ENCODE measurements at regions not wholly inside any gene's neighbourhood (a gene's known extent, or its start where the extent isn't known, plus 50 kb on each side); places are given as distances from the start of the nearest gene placed in this dataset.
"Not testable (repeated sequence)": the region's sequence is repeated elsewhere in the genome, so short reads cannot be mapped to it uniquely, and the experiment has no call there.

DNA sequence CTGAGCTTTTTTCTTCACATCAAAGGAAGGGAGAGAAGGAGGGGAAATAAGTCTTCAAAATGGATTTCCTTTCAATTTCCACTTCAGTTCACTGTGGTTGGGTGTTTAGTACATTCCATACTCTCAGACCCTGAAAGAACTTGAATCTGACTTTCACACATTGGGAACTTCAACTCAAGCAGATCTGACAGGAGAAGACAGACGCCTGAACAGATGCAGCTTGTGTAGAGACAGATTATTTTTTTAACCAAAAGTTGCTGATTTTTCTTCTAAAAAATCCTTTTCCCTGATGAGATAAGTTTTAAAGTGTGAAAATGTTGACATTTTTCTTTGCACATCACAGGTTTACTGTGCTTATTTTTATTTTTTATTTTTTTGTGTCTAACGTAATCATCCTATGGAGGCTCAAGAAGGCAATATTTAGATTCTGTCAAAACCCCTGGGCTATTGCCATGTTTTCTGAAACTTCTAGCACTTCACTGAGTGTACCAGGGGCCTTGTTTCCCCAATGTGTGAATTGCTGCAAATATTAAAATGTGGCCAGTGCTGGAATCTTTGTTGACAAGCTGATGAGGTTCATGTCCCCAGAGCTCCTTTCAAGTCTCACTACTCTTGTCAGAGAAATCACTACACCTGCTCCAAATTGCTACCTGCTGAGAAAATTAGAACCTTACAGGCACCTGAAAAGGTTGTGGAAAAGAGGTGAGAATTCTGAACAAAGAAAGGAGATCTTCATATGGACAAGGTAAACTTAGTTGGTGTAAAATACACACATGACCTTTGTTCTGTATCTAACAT is 214.8 kb upstream of the BTBD3 start:
- no peaks in the 10 kb centered on the region for H3K4me1 ChIP-seq (ENCODE audit: control insufficient read depth in 3 of 3, insufficient read depth in 3 of 3, low read length in 3 of 3)
- H3K4me3 ChIP-seq (ENCODE audit: low read length in 3 of 3): no peak overlapping the region
- H3K27me3 ChIP-seq (ENCODE audit: control insufficient read depth in 3 of 3, insufficient read depth in 3 of 3, low read length in 3 of 3): peaks cover 0 to 2% (median 0%) of the 10 kb centered on the region in 3 donors
- no peak overlapping the region for H3K27ac ChIP-seq (ENCODE audit: low read depth, low read length)
- H3K9ac ChIP-seq (ENCODE audit: low read depth in 1 of 3, low read length in 3 of 3): no peak overlapping the region
- no peaks in the 10 kb centered on the region for H3K9me3 ChIP-seq (ENCODE audit: control insufficient read depth in 3 of 3, low read length in 3 of 3)
- no peaks in the 10 kb centered on the region for H3K36me3 ChIP-seq (ENCODE audit: control insufficient read depth in 3 of 3, insufficient read depth in 3 of 3, low read length in 3 of 3)

- H3K27ac ChIP-seq (ENCODE audit: low read depth, low read length): no peak overlapping the region
- H3K9ac ChIP-seq (ENCODE audit: low read depth in 1 of 3, low read length in 3 of 3): no peak overlapping the region
- no peaks in the 10 kb centered on the region for H3K9me3 ChIP-seq (ENCODE audit: control insufficient read depth in 3 of 3, low read length in 3 of 3)
- H3K27me3 ChIP-seq (ENCODE audit: control insufficient read depth in 3 of 3, insufficient read depth in 3 of 3, low read length in 3 of 3): peaks cover 0 to under 1% (median 0%) of the 10 kb centered on the region in 3 donors
- no peak overlapping the region for H3K4me3 ChIP-seq (ENCODE audit: low read length in 3 of 3)
- H3K4me1 ChIP-seq (ENCODE audit: control insufficient read depth in 3 of 3, insufficient read depth in 3 of 3, low read length in 3 of 3): no peaks in the 10 kb centered on the region
- H3K36me3 ChIP-seq (ENCODE audit: control insufficient read depth in 3 of 3, insufficient read depth in 3 of 3, low read length in 3 of 3): no peaks in the 10 kb centered on the region
These were observed 212.2 kb upstream of the BTBD3 start for GRCh38 chr20:11705512-11705911.

GRCh38 chr20:11708223-11708622 is 209.5 kb upstream of the BTBD3 start:
- not testable (repeated sequence) for H3K9me3 ChIP-seq (ENCODE audit: control insufficient read depth in 3 of 3, low read length in 3 of 3); H3K36me3 ChIP-seq (ENCODE audit: control insufficient read depth in 3 of 3, insufficient read depth in 3 of 3, low read length in 3 of 3); H3K27ac ChIP-seq (ENCODE audit: low read depth, low read length); H3K9ac ChIP-seq (ENCODE audit: low read depth in 1 of 3, low read length in 3 of 3); H3K4me3 ChIP-seq (ENCODE audit: low read length in 3 of 3); H3K27me3 ChIP-seq (ENCODE audit: control insufficient read depth in 3 of 3, insufficient read depth in 3 of 3, low read length in 3 of 3); H3K4me1 ChIP-seq (ENCODE audit: control insufficient read depth in 3 of 3, insufficient read depth in 3 of 3, low read length in 3 of 3)

- no peaks in the 10 kb centered on the region for H3K27me3 ChIP-seq (ENCODE audit: control insufficient read depth in 3 of 3, insufficient read depth in 3 of 3, low read length in 3 of 3)
- no peaks in the 10 kb centered on the region for H3K4me1 ChIP-seq (ENCODE audit: control insufficient read depth in 3 of 3, insufficient read depth in 3 of 3, low read length in 3 of 3)
- H3K36me3 ChIP-seq (ENCODE audit: control insufficient read depth in 3 of 3, insufficient read depth in 3 of 3, low read length in 3 of 3): no peaks in the 10 kb centered on the region
- H3K27ac ChIP-seq (ENCODE audit: low read depth, low read length): no peak overlapping the region
- H3K9me3 ChIP-seq (ENCODE audit: control insufficient read depth in 3 of 3, low read length in 3 of 3): no peaks in the 10 kb centered on the region
- no peak overlapping the region for H3K9ac ChIP-seq (ENCODE audit: low read depth in 1 of 3, low read length in 3 of 3)
- H3K4me3 ChIP-seq (ENCODE audit: low read length in 3 of 3): no peak overlapping the region
These were observed 206.5 kb upstream of the BTBD3 start for GRCh38 chr20:11711214-11711613.

- no peak overlapping the region for H3K4me3 ChIP-seq (ENCODE audit: low read length in 3 of 3)
- H3K36me3 ChIP-seq (ENCODE audit: control insufficient read depth in 3 of 3, insufficient read depth in 3 of 3, low read length in 3 of 3): no peaks in the 10 kb centered on the region
These were observed 205.0 kb upstream of the BTBD3 start for GRCh38 chr20:11712639-11713160.

DNA sequence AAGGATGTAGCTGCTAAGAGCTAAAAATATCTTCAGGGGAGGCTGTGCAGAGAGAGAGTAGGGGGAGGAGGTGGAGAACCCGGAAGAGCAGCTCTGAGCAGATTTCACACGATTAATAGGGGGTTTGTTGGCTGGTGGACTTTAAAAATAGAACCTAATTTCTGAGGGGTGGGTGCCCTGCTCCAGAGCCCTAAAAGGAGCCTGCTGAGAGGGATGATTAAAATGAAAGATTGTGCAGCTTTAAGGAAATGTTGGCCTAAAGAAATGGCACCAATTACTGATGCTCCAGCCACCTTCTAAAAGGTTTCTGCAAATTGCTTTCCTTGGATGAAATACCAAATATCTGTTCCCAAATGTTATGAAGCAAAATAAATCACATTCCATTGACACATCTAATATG is 202.8 kb upstream of the BTBD3 start:
- H3K4me3 ChIP-seq (ENCODE audit: low read length in 3 of 3): no peak overlapping the region
- no peaks in the 10 kb centered on the region for H3K36me3 ChIP-seq (ENCODE audit: control insufficient read depth in 3 of 3, insufficient read depth in 3 of 3, low read length in 3 of 3)
- H3K9me3 ChIP-seq (ENCODE audit: control insufficient read depth in 3 of 3, low read length in 3 of 3): no peaks in the 10 kb centered on the region
- H3K27ac ChIP-seq (ENCODE audit: low read depth, low read length): no peak overlapping the region
- no peaks in the 10 kb centered on the region for H3K4me1 ChIP-seq (ENCODE audit: control insufficient read depth in 3 of 3, insufficient read depth in 3 of 3, low read length in 3 of 3)
- H3K27me3 ChIP-seq (ENCODE audit: control insufficient read depth in 3 of 3, insufficient read depth in 3 of 3, low read length in 3 of 3): no peaks in the 10 kb centered on the region
- no peak overlapping the region for H3K9ac ChIP-seq (ENCODE audit: low read depth in 1 of 3, low read length in 3 of 3)

More at GRCh38 chr20:11712639-11713160, 205.0 kb upstream of the BTBD3 start:
- Histone ChIP-seq H3K27ac (ENCODE audit: low read depth, low read length) (no peak overlapping the region), H3K27me3 (ENCODE audit: control insufficient read depth in 3 of 3, insufficient read depth in 3 of 3, low read length in 3 of 3) (no peaks in the 10 kb centered on the region), H3K9ac (ENCODE audit: low read depth in 1 of 3, low read length in 3 of 3) (no peak overlapping the region), H3K4me1 (ENCODE audit: control insufficient read depth in 3 of 3, insufficient read depth in 3 of 3, low read length in 3 of 3) (no peaks in the 10 kb centered on the region), H3K9me3 (ENCODE audit: control insufficient read depth in 3 of 3, low read length in 3 of 3) (no peaks in the 10 kb centered on the region)

DNA sequence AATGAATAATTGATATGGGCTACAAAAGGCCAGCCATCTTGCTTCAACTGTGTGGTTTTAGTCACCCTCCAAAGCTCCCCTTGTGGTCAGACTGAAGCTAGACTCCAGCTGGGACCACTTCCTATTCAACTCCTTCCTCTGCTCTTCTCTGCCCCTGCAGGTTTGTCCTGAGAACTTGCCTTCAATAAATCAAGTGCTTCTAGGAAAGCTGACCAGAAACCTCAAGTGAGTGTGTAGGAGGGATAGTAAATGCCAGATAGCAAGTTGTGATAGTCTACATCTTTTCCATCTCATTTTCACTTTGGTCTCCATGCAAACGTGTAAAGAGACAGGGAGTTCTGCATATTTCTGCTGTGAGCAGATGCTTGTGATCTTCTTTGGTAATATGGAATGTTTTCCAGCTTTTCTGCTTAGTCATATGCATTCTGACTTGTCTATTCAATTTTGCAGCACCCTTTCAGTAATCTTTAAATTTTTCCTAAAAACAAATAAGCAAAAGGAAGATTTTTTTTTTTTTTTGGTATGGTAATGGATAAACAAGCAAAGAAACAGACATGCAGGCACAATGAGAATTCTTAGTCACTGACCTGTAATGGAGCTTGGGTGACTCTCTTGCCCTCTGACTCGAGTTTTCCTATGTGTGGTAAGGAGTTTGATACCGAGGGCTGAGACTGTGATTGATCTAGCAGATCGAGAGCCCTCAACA is 201.3 kb upstream of the BTBD3 start:
- no peaks in the 10 kb centered on the region for H3K27me3 ChIP-seq (ENCODE audit: control insufficient read depth in 3 of 3, insufficient read depth in 3 of 3, low read length in 3 of 3)
- no peaks in the 10 kb centered on the region for H3K36me3 ChIP-seq (ENCODE audit: control insufficient read depth in 3 of 3, insufficient read depth in 3 of 3, low read length in 3 of 3)
- no peak overlapping the region for H3K9ac ChIP-seq (ENCODE audit: low read depth in 1 of 3, low read length in 3 of 3)
- no peak overlapping the region for H3K4me3 ChIP-seq (ENCODE audit: low read length in 3 of 3)
- H3K9me3 ChIP-seq (ENCODE audit: control insufficient read depth in 3 of 3, low read length in 3 of 3): no peaks in the 10 kb centered on the region
- no peak overlapping the region for H3K27ac ChIP-seq (ENCODE audit: low read depth, low read length)
- no peaks in the 10 kb centered on the region for H3K4me1 ChIP-seq (ENCODE audit: control insufficient read depth in 3 of 3, insufficient read depth in 3 of 3, low read length in 3 of 3)

GRCh38 chr20:11716945-11717248 is 200.8 kb upstream of the BTBD3 start:
- Histone ChIP-seq H3K27me3 (ENCODE audit: control insufficient read depth in 3 of 3, insufficient read depth in 3 of 3, low read length in 3 of 3) (no peaks in the 10 kb centered on the region), H3K9ac (ENCODE audit: low read depth in 1 of 3, low read length in 3 of 3) (no peak overlapping the region), H3K27ac (ENCODE audit: low read depth, low read length) (no peak overlapping the region), H3K36me3 (ENCODE audit: control insufficient read depth in 3 of 3, insufficient read depth in 3 of 3, low read length in 3 of 3) (no peaks in the 10 kb centered on the region), H3K4me3 (ENCODE audit: low read length in 3 of 3) (no peak overlapping the region), H3K9me3 (ENCODE audit: control insufficient read depth in 3 of 3, low read length in 3 of 3) (no peaks in the 10 kb centered on the region), H3K4me1 (ENCODE audit: control insufficient read depth in 3 of 3, insufficient read depth in 3 of 3, low read length in 3 of 3) (no peaks in the 10 kb centered on the region)

DNA sequence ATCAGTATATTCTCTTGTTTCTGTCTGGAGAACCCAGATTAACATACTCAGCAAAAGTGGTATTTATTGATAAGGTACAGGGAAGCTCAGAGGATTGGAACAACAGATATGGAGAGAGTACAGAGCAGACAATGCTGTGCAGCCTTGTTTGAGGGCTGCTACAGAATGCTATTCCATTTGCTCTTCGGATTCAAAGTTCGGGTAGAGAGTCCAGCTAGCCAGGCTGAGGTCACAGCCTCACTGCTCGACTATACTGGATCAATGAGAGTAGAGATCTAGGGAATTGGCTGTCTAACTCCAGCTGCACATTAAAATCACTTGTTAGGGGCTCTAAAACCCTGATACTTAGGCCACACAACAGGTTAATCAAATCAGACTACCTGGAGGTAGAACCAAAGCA is 200.1 kb upstream of the BTBD3 start:
- H3K27ac ChIP-seq (ENCODE audit: low read depth, low read length): no peak overlapping the region
- no peaks in the 10 kb centered on the region for H3K9me3 ChIP-seq (ENCODE audit: control insufficient read depth in 3 of 3, low read length in 3 of 3)
- no peaks in the 10 kb centered on the region for H3K27me3 ChIP-seq (ENCODE audit: control insufficient read depth in 3 of 3, insufficient read depth in 3 of 3, low read length in 3 of 3)
- H3K4me3 ChIP-seq (ENCODE audit: low read length in 3 of 3): no peak overlapping the region
- no peaks in the 10 kb centered on the region for H3K4me1 ChIP-seq (ENCODE audit: control insufficient read depth in 3 of 3, insufficient read depth in 3 of 3, low read length in 3 of 3)
- H3K36me3 ChIP-seq (ENCODE audit: control insufficient read depth in 3 of 3, insufficient read depth in 3 of 3, low read length in 3 of 3): no peaks in the 10 kb centered on the region
- H3K9ac ChIP-seq (ENCODE audit: low read depth in 1 of 3, low read length in 3 of 3): no peak overlapping the region

GRCh38 chr20:11718474-11719094 is 199.1 kb upstream of the BTBD3 start:
- Histone ChIP-seq H3K27me3 (ENCODE audit: control insufficient read depth in 3 of 3, insufficient read depth in 3 of 3, low read length in 3 of 3) (no peaks in the 10 kb centered on the region), H3K9me3 (ENCODE audit: control insufficient read depth in 3 of 3, low read length in 3 of 3) (no peaks in the 10 kb centered on the region), H3K4me3 (ENCODE audit: low read length in 3 of 3) (no peak overlapping the region), H3K4me1 (ENCODE audit: control insufficient read depth in 3 of 3, insufficient read depth in 3 of 3, low read length in 3 of 3) (no peaks in the 10 kb centered on the region), H3K27ac (ENCODE audit: low read depth, low read length) (no peak overlapping the region), H3K36me3 (ENCODE audit: control insufficient read depth in 3 of 3, insufficient read depth in 3 of 3, low read length in 3 of 3) (no peaks in the 10 kb centered on the region), H3K9ac (ENCODE audit: low read depth in 1 of 3, low read length in 3 of 3) (no peak overlapping the region)

Measured in skeletal muscle tissue (tissue), 3 donors.